GM21526 (cell line): ENCODE measurements at regions not wholly inside any gene's neighbourhood (a gene's known extent, or its start where the extent isn't known, plus 50 kb on each side); places are given as distances from the start of the nearest gene placed in this dataset.

Experiments
- ATAC-seq: cut with Tn5 transposase; IDR thresholded peaks from one replicate; pipeline ENCODE4 v1.9.1; 2021; ENCODE audit warnings: moderate library complexity; ENCODE audit not compliant: unreplicated experiment, low FRiP score

DNA sequence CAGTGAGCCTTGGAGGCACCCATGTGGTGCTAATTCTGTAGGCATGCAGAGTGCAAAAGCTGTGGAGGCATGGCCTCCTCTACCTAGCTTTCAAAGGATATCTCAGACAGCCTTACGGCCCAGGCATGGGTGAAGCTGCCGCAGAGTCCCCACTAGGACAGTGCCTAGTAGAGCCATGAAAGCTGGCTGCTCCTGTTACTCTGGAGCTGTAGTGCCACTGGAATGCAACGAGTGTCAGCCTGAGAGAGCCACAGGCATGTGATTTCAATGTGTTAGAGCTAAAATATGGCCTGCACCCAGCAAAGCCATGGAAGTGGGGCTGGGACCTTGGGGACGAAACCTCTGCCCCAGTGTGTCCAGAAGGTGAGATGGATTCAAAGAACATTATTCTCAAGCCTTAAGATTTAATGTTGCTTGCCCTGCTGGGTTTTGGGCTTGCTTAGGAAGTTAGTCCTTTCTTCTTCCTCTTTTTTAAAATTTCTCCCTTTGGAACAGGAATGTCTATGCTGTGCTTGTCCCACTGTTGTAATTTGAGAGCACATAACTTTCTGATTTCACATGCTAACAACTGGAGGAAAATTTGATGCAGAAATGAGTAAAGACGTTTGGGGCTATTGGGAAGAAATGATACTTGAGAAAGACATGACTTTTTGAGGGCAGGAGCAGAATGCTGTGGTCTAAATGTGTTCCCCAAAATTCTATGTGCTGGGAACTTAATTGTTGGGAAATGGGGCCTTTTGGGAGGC is 298.4 kb downstream of the PSAT1 start:
- ATAC-seq = no peak

DNA sequence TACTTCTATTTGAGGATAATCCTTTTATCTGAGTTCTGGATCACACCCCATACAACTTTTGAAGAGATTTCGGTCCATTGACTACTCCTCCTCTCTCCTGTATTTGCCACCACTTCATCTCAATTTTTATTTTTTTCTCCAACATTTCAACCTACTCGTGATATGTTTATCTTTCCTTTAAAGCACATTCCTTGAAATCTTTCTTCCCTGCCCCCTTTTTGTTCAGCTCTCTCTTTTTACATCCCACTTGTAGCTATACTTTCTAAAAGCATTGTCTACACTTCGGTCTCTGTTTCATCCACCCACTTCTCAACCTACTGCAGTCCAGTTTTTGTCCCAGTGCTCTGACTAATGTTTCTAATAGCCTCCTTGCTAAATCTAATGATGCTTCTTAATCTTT is 299.4 kb downstream of the PSAT1 start:
- no peak for ATAC-seq

DNA sequence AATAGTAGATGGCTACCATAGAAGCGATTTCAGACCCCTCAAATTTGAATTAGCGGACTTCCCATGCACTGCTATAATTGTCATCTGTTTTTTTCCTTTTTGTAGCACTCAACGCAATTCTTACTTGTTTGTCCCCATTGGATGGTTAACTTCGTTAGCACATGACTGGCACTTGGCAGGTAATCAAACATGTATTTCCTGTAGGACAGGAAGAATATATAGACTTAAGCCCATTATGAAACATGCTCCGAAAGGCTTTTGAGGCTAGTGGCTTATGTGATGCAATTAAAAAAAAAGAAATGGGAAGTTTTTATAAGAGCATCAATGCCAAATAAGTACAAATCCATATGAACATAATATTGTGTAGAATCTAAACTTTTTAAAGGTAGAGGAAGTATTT is 301.2 kb downstream of the PSAT1 start:
- ATAC-seq = no peak

DNA sequence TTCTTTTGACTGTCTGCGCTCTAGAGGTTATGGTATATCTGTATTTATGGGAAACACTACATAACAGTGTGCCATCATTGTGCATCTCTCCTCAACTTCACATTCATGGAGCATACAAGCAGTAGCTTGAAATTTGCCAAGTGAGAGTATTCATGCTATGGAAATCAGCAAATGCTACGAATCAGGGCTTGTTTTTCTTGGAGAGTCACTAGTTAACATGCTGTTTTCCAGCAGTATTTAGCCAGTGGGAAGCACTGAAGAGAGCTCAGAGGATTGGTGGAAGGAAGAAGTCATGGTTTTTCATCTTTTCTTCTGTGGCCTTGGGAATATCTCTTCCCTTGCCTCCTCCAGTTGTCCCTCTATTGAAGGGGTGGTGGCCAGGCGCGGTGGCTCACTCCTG is 303.0 kb downstream of the PSAT1 start:
- ATAC-seq = no peak

DNA sequence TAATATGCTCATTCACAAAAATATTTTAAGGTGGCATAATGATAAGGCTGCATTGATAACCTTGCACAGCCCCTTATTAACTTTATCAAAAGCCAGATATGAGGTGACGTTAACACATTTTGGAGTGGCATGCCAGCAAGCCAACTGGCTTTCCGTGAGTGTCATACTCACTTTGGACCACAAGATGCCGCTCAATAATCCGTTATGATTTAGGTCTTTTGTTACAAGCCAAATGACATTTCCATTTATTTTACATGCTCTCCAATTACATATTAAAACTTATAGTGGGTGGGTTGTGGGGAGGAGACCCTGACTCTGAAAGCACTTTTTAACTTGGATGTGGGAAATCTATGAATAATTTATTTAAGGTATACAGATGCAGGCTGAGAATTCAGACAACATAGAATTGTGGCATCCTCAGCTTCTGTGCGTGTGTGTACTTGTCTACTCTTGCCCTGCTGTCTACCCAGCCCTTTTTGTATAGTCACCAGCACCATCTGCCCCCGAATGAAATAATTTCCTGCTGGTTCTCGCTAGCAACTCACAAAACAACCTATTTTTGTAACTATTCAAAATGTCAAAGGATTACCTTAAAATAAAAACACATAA is 305.1 kb downstream of the PSAT1 start:
- no peak for ATAC-seq

DNA sequence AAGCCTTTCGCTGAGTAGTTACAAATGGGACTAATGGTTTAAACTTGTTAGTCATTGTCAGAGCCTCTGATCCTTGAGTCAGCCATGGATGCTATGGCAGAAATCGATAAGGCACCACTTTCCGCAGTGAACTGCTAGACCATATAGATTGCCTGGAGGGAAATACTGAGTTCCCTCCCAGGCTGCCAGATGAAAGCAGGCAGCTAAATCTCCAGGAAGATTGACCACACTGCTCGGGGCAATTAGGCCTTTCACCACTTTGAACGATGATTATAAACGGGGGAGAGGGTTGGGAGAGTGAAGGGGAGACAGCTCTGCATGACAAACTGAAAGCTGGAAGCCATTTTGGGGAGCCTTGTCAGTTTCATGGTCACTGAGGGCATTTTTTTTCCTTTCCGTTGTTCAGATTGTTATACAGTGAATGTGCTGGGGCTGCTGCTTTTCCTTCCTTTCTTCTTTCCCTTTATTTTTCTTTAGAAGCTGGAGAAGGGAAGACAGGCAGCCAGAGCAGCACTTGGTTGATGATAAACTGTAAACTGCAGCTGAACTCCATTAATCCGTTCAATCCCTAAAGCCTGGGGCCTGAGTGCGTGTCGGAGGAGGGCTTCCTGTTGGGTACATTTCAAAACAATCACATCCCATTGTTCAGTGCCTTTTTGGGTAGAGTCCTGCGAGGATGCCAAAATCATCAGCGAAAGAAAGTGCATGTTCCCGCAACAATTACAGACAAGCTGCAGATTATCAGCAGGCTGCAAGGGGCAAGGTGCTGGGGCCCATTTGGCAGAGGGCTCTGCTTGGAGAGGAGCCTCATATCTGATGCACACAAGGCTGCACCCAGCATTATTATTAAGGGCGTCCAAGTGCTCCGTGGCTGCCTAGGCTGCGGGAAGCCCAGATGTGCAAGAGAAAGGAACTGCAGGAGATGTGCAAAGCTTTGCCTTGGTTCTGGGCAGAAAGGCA is 308.4 kb downstream of the PSAT1 start:
- no peak for ATAC-seq

DNA sequence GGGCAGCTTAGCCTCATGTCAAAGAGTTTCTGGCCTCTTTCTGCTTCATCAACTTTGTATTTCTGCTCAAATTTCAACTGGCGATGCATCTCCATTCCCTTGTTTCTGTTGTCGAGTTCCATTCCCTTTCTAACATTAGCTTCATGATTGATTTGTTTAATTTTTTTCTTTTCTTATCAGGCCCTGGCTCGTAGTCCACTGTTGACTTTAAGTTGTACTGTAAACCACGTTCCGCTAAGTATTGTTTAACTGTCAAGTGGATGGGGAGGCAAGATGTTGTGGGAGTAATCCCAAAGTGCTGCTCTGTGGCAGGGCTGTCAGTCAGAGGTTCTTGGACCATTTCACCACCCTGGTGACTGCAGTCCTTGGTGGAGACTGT is 309.1 kb downstream of the PSAT1 start:
- no peak for ATAC-seq

DNA sequence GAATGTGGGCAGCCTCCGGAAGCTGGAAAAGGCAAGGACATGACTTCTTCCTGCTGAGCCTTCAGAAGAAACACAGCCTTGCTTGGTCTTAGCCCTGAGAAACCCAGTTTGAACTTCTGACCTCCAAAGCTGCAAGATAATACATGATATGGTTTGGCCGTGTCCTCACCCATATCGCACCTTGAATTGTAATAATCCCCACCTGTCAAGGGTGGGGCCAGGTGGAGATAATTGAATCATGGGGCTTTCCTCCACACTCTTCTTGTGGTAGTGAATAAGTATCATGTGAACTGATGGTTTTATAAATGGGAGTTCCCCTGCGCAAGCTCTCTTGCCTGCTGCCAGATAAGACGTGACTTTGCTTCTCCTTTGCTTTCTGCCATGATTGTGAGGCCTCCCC is 310.9 kb downstream of the PSAT1 start:
- no peak for ATAC-seq

DNA sequence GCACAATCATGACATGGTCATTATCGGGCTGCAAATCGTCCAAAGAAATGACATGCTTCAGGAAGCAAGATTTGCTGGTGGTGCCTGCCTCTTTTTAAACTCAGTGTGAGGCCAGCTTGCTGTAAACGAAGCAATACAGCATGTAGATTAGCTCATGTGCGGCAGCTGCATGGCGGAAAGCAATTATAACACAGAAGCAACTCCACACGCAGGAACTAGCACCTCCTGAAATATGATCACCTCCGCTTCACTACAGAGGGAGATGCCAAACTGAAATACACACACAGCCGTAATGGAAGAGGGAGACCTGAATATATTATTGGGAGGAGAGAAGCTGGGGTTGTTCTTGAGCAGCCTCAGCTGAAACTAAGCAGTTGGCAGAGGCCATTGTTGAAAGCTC is 312.5 kb downstream of the PSAT1 start:
- ATAC-seq = no peak

DNA sequence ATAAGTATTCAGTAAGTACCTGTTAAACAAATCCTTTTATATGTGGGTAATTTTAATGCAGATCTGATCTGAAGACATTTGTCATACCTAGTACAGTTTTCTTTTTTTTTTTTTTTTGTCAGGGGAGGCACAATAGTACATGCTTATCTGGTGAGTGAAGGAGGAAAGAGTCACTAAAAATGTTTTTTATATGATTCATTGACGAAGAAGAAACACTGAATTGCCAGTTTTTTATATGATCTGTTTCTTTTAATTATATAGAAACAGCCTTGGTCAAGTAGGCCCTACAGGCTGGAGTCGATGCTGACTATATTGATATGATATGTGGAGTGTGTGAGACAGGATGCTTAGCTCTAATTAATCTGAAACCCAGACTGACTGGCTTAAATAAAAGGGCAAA is 315.2 kb downstream of the PSAT1 start:
- ATAC-seq = no peak

DNA sequence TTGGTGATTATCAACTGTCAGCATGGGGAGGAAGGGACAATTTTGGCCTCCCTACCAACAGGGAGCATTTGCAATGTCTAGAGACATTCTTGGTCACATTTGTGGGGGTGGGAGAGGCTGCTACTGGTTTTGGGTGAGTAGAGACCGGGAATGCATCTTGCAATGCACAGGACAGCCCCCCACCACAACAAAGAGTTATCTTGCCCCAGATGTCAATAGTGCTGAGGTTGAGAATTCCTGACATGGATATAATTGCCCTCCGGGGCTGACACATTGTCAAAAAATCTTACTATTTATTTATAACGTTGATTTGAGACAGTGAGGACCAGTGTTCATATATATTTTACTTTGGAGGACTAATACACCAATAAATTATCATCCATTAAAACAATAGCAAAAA is 316.1 kb downstream of the PSAT1 start:
- no peak for ATAC-seq

DNA sequence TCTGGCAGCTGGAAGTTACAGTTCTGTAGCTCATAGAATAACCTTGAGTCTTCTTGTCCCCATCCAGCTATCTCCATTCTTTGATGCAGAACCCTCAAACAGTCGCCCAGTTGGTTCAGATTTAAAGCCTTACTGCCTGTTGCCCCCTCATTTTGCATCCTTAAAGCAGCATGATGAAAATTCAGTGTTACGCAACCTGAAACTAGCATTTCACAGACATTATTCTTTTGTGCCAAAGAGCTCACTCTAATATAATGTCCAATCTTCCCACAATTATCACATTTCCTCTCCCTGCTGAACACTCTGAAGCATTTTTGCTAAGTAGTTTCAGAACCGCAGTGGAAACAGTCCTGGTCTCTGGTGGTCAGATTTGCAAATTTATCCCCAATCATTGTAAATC is 318.0 kb downstream of the PSAT1 start:
- ATAC-seq = no peak

DNA sequence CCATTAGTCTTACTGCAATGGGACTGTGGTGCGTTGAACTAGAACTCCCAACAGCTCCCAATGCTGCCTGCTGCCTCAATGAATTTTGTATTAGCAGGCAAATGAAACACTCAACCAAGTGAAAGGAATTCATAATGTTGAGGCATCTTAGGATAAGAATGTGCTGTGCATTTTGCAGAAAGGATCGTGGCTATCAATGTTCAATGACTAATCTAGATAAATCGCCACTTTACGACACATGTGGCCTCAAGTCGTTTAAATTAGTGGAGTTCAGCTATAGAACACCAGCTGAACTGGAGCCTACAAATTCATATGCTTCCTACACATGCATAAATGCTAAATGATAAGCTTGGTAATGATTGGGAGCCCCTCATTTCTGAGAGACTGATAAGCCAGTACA is 318.4 kb downstream of the PSAT1 start:
- ATAC-seq = no peak

DNA sequence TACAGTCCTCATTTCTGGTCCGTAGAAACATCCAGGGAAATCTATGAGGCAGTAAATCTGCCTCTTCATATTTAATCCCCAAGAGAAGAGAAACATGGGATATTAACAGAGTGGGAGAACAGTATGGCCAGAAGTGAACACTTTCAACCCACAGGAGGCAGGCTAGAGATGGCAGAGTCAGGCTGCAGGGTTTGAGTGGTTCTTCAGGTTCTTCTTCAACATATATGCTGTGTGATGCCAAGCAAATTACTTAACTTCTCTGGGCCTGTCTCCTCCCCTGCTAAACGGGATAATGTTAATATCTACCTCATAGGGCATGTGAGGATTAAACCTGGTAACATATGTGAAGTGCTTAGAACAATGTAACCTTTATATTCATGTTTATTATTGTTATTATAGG is 321.8 kb downstream of the PSAT1 start:
- no peak for ATAC-seq

DNA sequence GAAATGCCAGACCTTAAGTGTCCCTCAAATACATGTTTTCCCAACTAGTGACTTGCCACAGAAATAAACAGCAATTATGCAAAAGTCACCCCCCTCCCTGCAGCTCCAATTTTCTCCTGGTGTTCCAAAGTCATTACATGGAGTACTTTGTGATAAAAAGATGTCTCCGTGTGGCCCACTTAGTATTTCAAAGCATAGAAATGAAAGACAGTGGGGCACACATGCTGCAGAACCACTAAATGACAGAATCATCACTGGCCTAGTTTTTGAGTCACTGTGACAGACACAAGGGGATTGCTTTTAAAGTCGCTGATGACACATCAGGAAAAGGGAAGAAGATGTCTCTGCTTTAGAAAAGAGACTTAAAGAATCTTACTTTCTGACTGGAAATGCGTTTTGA is 323.4 kb downstream of the PSAT1 start:
- ATAC-seq = no peak

DNA sequence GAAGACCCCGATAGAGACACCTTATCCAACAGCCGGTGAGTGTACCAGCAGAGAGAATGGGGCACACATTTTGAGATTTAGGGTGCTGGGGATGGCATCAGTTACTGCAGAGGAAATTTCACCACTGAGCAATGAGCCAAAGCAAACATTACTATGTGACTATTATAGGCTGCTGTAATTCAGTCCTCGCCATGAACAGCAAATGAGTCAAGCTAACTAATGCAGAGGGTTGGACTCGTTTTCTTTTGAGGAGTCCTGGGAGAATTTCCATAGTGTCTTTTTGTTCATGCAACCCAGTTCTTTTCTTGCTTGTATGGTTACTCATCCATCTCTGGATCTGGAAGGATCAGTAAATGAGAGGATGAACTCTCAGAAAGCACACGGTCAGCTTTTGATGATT is 323.8 kb downstream of the PSAT1 start:
- no peak for ATAC-seq

DNA sequence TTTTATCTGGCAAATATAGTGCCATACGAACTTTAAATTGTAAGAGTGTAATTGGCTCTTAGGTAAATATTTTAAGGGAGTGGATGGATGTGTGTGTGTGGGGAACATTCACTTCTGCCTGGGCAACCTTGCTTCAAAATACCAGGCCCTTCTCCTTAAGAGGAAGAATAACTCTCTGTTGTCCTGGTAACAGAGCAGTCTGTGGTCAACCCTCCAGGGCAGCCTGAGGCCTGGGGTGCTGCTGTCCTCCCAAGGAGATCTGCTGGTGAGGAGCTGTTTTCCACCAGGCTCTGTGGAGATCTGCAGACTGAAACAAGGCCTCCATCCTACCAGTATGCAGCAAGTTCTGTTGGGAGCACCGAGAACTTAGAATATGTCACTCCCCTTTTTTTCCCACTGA is 325.2 kb downstream of the PSAT1 start:
- no peak for ATAC-seq

DNA sequence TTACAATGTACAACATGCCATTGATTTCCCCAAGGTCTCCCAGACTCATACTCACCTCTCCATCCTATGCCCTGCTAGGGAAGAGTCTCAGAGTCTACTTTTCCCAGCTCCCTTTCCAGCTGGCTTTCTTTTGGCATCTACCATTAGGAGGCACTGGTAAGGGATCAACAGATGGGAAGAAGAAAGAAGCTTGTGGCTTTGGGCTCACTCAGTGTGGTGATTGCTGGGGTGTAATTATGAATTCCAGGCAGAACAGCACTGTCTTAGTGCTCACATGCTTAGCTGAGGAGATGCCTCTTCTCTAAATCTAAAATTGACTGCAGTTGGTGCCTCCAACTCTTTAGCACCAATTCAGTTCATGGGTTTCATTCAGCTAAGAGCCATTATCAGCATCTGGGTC is 330.0 kb downstream of the PSAT1 start:
- no peak for ATAC-seq

DNA sequence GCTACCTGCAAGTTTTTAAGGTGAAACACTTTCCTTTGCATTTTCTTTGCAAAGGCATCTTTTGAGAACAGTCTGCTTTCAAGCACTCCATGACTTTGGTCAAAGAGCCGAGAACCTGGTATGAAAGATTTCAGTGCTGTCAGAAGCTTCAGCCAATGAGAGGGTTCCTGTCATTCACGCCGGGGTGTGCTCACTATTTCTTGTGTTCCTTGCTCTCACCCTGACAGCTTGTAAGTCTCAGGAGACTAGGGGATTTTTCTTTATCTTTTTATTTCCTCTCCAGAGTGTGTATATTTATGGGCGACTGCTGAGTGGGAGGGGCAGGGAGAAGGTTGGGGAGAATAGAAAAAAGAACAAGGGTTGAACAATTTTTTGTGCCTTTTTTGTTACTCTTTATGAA is 334.0 kb downstream of the PSAT1 start:
- ATAC-seq = no peak

DNA sequence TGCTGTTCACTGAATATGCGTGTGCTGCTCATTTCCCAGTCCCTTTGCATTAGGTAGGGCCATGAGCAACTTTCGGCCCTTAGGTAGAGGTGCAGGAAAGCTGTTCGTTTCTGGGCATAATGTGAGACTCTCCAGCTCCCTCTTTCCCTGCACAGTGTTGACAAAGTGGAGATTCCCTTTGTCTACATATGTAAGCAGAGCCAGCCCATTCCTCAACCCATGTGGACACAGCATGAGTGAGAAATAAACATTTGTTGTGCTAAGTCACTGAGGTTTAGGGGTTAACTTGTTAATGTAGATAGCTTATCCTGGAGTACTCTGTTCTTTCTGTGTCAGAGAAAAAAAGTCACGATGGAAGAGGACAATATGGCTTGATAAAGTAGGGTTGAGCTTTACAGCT is 343.8 kb downstream of the PSAT1 start:
- no peak for ATAC-seq

DNA sequence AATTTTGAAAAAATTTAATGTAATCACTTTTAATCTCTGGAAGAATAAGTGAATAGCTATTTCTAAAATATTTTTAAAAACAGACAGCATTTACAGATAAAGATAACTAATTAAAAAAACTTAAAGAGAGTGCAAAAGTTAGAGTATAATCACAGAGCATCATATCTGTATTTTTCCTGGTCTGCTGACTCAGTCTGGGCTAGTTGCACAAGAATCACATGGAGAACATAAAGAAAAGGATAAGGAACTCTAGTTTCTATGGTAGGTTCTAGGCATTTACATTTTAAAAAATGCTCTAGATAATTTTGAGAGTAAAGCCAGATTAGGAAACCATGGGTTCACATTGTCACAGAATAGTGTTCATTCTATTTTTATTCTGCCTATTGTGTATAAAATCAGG is 347.4 kb downstream of the PSAT1 start:
- ATAC-seq = no peak

DNA sequence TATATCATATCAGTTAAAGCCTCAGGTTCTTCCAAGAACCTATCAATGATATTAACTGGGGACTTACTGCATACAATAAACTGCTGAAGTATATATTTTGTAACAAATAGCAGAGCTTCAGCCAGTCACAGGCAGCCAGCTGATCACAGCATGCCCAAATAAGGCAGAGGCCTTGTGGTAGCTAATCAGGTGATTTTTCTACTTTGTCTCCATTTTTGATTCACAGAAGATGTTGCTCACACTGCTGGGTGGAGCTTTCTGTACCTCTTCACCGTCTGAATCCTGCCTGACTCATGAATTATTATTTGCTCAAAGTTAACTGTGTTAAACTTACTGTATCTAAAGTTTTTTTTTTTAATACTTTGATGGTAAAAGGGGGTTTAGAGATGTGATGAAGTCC is 357.4 kb downstream of the PSAT1 start:
- ATAC-seq = no peak
